ENCODE measurements at regions not wholly inside any gene's neighbourhood (a gene's known extent, or its start where the extent isn't known, plus 50 kb on each side); places are given as distances from the start of the nearest gene placed in this dataset.

GRCh38 chr2:35887146-35887545, 468.4 kb upstream of the CRIM1 start:
- Histone ChIP-seq H3K36me3 (no peaks in the 10 kb centered on the region), H3K27ac (no peak overlapping the region), H3K27me3 (no peaks in the 10 kb centered on the region), H3K4me1 (ENCODE audit: low read depth) (no peaks in the 10 kb centered on the region), H3K4me3 (no peak overlapping the region), H3K9me3 (ENCODE audit: low read depth) (no peaks in the 10 kb centered on the region)
- no peak for DNase-seq (ENCODE audit: low read depth in 1 of 2, low spot score in 1 of 2)
- TF ChIP-seq, protein P1, sequence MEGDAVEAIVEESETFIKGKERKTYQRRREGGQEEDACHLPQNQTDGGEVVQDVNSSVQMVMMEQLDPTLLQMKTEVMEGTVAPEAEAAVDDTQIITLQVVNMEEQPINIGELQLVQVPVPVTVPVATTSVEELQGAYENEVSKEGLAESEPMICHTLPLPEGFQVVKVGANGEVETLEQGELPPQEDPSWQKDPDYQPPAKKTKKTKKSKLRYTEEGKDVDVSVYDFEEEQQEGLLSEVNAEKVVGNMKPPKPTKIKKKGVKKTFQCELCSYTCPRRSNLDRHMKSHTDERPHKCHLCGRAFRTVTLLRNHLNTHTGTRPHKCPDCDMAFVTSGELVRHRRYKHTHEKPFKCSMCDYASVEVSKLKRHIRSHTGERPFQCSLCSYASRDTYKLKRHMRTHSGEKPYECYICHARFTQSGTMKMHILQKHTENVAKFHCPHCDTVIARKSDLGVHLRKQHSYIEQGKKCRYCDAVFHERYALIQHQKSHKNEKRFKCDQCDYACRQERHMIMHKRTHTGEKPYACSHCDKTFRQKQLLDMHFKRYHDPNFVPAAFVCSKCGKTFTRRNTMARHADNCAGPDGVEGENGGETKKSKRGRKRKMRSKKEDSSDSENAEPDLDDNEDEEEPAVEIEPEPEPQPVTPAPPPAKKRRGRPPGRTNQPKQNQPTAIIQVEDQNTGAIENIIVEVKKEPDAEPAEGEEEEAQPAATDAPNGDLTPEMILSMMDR (IDR thresholded peaks at IDR 0.05; ENCODE audit: low read depth, low read length) = no peak

GRCh38 chr2:35873921-35874320, 481.7 kb upstream of the CRIM1 start:
- DNase-seq (ENCODE audit: low read depth in 1 of 2, low spot score in 1 of 2) = no peak
- no peaks in the 10 kb centered on the region for H3K27me3 ChIP-seq
- no peaks in the 10 kb centered on the region for H3K36me3 ChIP-seq
- H3K27ac ChIP-seq = no peak overlapping the region
- TF ChIP-seq, protein P1 (IDR thresholded peaks at IDR 0.05; ENCODE audit: low read depth, low read length) = no peak
- H3K9me3 ChIP-seq (ENCODE audit: low read depth) = no peaks in the 10 kb centered on the region
- peaks cover 20% of the 10 kb centered on the region for H3K4me1 ChIP-seq (ENCODE audit: low read depth)
- H3K4me3 ChIP-seq = no peak overlapping the region

GRCh38 chr2:35871672-35872071, 483.9 kb upstream of the CRIM1 start:
- H3K4me1 ChIP-seq (ENCODE audit: low read depth) = peaks cover 13% of the 10 kb centered on the region
- H3K9me3 ChIP-seq (ENCODE audit: low read depth) = no peaks in the 10 kb centered on the region
- TF ChIP-seq, protein P1 (IDR thresholded peaks at IDR 0.05; ENCODE audit: low read depth, low read length) = no peak
- no peak overlapping the region for H3K27ac ChIP-seq
- H3K36me3 ChIP-seq = no peaks in the 10 kb centered on the region
- DNase-seq (ENCODE audit: low read depth in 1 of 2, low spot score in 1 of 2) = peak in 1 of 2 donors; percentile 27
- no peak overlapping the region for H3K4me3 ChIP-seq
- H3K27me3 ChIP-seq = no peaks in the 10 kb centered on the region

- TF ChIP-seq, protein P1 (IDR thresholded peaks at IDR 0.05; ENCODE audit: low read depth, low read length) = no peak
Measured at GRCh38 chr2:35870713-35871112, 484.9 kb upstream of the CRIM1 start.

DNA sequence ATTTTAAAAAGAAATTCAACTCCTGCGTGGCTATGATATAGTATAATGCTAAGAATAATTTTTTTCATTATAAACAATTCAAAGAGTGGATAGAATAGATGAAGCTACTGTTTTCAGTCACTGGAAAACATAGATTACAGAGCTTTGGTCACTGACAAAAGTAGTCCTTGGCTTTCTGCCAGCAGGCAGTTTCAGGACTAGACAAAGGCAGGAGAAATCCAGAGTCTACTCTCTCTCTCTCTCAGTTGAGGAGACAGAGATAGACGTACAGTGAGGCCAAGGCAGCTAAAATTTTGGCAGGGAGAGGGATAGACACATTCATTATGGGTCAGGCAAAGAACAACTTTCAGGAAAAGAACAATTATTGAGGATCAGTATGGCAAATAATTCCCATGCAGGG, 491.4 kb upstream of the CRIM1 start:
- DNase-seq (ENCODE audit: low read depth in 1 of 2, low spot score in 1 of 2) = peak in 1 of 2 donors; percentile 73
- no peaks in the 10 kb centered on the region for H3K9me3 ChIP-seq (ENCODE audit: low read depth)
- no peaks in the 10 kb centered on the region for H3K36me3 ChIP-seq
- H3K4me3 ChIP-seq = no peak overlapping the region
- no peak overlapping the region for H3K27ac ChIP-seq
- H3K4me1 ChIP-seq (ENCODE audit: low read depth) = peaks cover 4% of the 10 kb centered on the region
- TF ChIP-seq, protein P1 (IDR thresholded peaks at IDR 0.05; ENCODE audit: low read depth, low read length) = no peak
- no peaks in the 10 kb centered on the region for H3K27me3 ChIP-seq

More at GRCh38 chr2:35870713-35871112, 484.9 kb upstream of the CRIM1 start:
- Histone ChIP-seq H3K27ac (no peak overlapping the region), H3K9me3 (ENCODE audit: low read depth) (no peaks in the 10 kb centered on the region), H3K36me3 (no peaks in the 10 kb centered on the region), H3K4me3 (no peak overlapping the region), H3K4me1 (ENCODE audit: low read depth) (peaks cover 13% of the 10 kb centered on the region), H3K27me3 (no peaks in the 10 kb centered on the region)
- no peak for DNase-seq (ENCODE audit: low read depth in 1 of 2, low spot score in 1 of 2)

DNA sequence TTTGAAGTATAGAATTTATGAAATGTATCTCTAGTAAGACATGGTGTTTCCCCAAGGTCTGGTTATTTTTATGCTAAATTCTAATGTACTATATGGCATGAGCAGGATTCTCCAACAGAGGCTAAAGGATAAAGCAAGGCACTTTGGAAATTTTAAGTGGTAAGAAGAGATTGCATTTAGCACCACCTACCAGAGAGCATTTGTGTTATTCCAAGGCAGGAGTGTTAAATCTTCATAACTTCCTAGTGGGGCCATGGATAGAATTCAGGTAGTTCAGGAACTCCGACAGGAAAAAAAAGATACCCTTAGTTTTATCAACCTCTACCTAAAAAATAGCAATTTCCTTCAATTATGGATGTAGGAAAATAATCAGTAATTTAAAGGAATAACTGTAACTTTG, 497.4 kb upstream of the CRIM1 start:
- Histone ChIP-seq H3K27me3 (no peaks in the 10 kb centered on the region), H3K9me3 (ENCODE audit: low read depth) (no peaks in the 10 kb centered on the region), H3K27ac (no peak overlapping the region), H3K4me3 (no peak overlapping the region), H3K4me1 (ENCODE audit: low read depth) (no peaks in the 10 kb centered on the region), H3K36me3 (no peaks in the 10 kb centered on the region)
- DNase-seq (ENCODE audit: low read depth in 1 of 2, low spot score in 1 of 2) = no peak
- TF ChIP-seq, protein P1 (IDR thresholded peaks at IDR 0.05; ENCODE audit: low read depth, low read length) = peak; percentile 12
